Astrocyte (in vitro differentiated cells and primary cell): ENCODE measurements at regions not wholly inside any gene's neighbourhood (a gene's known extent, or its start where the extent isn't known, plus 50 kb on each side); places are given as distances from the start of the nearest gene placed in this dataset.

ENCODE experiments used
- EZH2 ChIP-seq: IDR thresholded peaks from 2 replicates; pipeline ENCODE4 v1.6.1; 2012; ENCODE audit warnings: mild to moderate bottlenecking, low read length, inconsistent platforms; ENCODE audit not compliant: insufficient read depth
- TF ChIP-seq, protein P1 (sequence below): IDR thresholded peaks from 2 replicates; pipeline ENCODE4 v1.5.1; 2011; ENCODE audit warnings: low read depth, mild to moderate bottlenecking, inconsistent platforms, low read length, moderate library complexity; ENCODE audit not compliant: insufficient read depth

DNA sequence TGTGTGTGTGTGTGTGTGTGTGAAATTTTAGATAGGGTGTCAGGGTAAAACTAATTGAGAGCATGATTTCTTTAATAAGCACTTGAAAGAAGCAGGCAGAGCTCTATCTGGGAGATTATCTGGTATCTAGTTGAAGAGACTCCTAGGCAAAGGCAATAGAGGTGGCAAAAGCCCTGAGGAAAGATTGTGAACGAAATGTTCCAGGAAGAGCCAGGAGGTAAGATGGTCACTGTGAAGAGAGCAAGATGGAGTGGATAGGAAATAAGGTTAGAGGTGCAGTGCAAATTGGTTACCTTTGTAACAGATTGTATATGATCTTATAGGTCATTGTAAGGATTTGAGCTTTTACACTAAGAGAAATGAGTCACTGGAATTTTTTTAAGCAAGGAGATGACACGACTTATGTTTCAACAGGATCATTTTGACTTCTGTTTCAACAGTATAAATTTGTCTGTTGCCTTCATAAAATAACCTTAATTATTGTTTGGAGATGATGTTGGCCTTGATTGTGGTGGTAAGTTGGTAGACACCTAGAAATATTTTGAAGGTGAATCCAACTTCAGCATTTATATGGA lies 239.6 kb downstream of the PARP8 start:
- TF ChIP-seq, protein P1, sequence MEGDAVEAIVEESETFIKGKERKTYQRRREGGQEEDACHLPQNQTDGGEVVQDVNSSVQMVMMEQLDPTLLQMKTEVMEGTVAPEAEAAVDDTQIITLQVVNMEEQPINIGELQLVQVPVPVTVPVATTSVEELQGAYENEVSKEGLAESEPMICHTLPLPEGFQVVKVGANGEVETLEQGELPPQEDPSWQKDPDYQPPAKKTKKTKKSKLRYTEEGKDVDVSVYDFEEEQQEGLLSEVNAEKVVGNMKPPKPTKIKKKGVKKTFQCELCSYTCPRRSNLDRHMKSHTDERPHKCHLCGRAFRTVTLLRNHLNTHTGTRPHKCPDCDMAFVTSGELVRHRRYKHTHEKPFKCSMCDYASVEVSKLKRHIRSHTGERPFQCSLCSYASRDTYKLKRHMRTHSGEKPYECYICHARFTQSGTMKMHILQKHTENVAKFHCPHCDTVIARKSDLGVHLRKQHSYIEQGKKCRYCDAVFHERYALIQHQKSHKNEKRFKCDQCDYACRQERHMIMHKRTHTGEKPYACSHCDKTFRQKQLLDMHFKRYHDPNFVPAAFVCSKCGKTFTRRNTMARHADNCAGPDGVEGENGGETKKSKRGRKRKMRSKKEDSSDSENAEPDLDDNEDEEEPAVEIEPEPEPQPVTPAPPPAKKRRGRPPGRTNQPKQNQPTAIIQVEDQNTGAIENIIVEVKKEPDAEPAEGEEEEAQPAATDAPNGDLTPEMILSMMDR = no peak
- no peak for TF ChIP-seq EZH2
